NB4 (cell line): ENCODE measurements at regions not wholly inside any gene's neighbourhood (a gene's known extent, or its start where the extent isn't known, plus 50 kb on each side); places are given as distances from the start of the nearest gene placed in this dataset.

Experiments used
- MAX ChIP-seq: IDR thresholded peaks from 2 replicates; pipeline ENCODE4 v1.6.1; 2011; ENCODE audit warnings: low read depth, low read length
- MYC ChIP-seq: IDR thresholded peaks from 2 replicates; pipeline ENCODE4 v1.6.1; 2011; ENCODE audit warnings: low read depth, low read length
- POLR2A ChIP-seq: IDR thresholded peaks from 2 replicates; pipeline ENCODE4 v1.6.1; 2011; ENCODE audit warnings: mild to moderate bottlenecking; ENCODE audit not compliant: insufficient read length; ENCODE audit errors: extremely low read depth
- TF ChIP-seq, protein P1 (sequence below): IDR thresholded peaks from one replicate; pipeline ENCODE4 v1.5.1; 2012; ENCODE audit warnings: low read depth, low read length

DNA sequence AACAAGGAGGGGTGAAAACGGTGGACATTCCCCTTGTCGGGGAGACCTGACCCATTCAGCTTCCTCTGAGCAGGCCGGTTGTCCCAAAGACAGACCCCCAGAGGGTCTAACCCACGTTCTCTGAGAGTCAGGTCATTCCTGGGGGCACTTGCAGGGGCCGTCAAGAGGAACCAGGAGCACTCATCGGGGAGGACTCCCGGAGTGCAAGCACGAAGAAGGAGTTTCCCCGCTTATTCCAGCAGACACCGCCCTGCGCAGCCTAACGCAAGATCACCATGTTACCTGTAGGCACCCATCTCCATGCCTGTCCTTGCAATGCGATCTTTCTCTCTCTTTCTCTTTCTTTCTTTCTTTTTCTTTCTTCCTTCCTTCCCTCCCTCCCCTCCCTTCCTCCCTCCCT, 154.2 kb downstream of the SHOX start:
- TF ChIP-seq, protein P1, sequence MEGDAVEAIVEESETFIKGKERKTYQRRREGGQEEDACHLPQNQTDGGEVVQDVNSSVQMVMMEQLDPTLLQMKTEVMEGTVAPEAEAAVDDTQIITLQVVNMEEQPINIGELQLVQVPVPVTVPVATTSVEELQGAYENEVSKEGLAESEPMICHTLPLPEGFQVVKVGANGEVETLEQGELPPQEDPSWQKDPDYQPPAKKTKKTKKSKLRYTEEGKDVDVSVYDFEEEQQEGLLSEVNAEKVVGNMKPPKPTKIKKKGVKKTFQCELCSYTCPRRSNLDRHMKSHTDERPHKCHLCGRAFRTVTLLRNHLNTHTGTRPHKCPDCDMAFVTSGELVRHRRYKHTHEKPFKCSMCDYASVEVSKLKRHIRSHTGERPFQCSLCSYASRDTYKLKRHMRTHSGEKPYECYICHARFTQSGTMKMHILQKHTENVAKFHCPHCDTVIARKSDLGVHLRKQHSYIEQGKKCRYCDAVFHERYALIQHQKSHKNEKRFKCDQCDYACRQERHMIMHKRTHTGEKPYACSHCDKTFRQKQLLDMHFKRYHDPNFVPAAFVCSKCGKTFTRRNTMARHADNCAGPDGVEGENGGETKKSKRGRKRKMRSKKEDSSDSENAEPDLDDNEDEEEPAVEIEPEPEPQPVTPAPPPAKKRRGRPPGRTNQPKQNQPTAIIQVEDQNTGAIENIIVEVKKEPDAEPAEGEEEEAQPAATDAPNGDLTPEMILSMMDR = no peak
- TF ChIP-seq MAX = no peak
- TF ChIP-seq POLR2A = no peak
- TF ChIP-seq MYC = no peak
